ENCODE measurements at regions not wholly inside any gene's neighbourhood (a gene's known extent, or its start where the extent isn't known, plus 50 kb on each side); places are given as distances from the start of the nearest gene placed in this dataset.

- TF ChIP-seq FOXM1 (IDR thresholded peaks at IDR 0.05; ENCODE audit: borderline replicate concordance) (no peak), PKNOX1 (IDR thresholded peaks at IDR 0.05) (no peak), LEF1 (IDR thresholded peaks at IDR 0.05; ENCODE audit: borderline replicate concordance) (no peak), SUZ12 (IDR thresholded peaks at IDR 0.05) (no peak), TARDBP (IDR thresholded peaks at IDR 0.05) (no peak), HDGF (IDR thresholded peaks at IDR 0.05; ENCODE audit: borderline replicate concordance) (no peak), ELF4 (IDR thresholded peaks at IDR 0.05) (no peak), ZNF384 (IDR thresholded peaks at IDR 0.05) (no peak), BHLHE40 (IDR thresholded peaks at IDR 0.05; ENCODE audit: borderline replicate concordance) (no peak)
Observed at GRCh38 chr13:40105231-40105630, 449.8 kb downstream of the COG6 start.
